SK-N-SH treated with all-trans-retinoic acid at 6 μM for 48 hours (cell line): ENCODE measurements at regions not wholly inside any gene's neighbourhood (a gene's known extent, or its start where the extent isn't known, plus 50 kb on each side); places are given as distances from the start of the nearest gene placed in this dataset.

ENCODE experiments used
- ARNTL ChIP-seq: fragments of 450-650 bp; formaldehyde crosslinking; IDR thresholded peaks from 2 replicates; pipeline ENCODE4 v1.5.0; 2020; ENCODE audit warnings: low read depth, mild to moderate bottlenecking, moderate library complexity, borderline replicate concordance
- OSR1 ChIP-seq: fragments of 250-450 bp; sonication (Bioruptor Pico); IDR thresholded peaks from 2 replicates; pipeline ENCODE4 v1.8.0; 2022; ENCODE audit warnings: moderate library complexity, mild to moderate bottlenecking, inconsistent platforms
- TCF4 ChIP-seq: fragments of 250-450 bp; sonication (Bioruptor Pico); IDR thresholded peaks from 2 replicates; pipeline ENCODE4 v1.8.0; 2021; ENCODE audit warnings: mild to moderate bottlenecking, moderate library complexity, borderline replicate concordance
- ZFP30 ChIP-seq: fragments of 450-650 bp; formaldehyde crosslinking; IDR thresholded peaks from 2 replicates; pipeline ENCODE4 v1.5.0; 2022; ENCODE audit warnings: mild to moderate bottlenecking, moderate library complexity
- ZNF565 ChIP-seq: fragments of 450-650 bp; formaldehyde crosslinking; conservative IDR thresholded peaks from 2 replicates; pipeline ENCODE4 v1.5.0; 2020; ENCODE audit warnings: low read depth, mild to moderate bottlenecking, moderate library complexity
- ZNF8 ChIP-seq: fragments of 450-650 bp; formaldehyde crosslinking; IDR thresholded peaks from 2 replicates; pipeline ENCODE4 v1.5.0; 2020; ENCODE audit warnings: mild to moderate bottlenecking, moderate library complexity
- TF ChIP-seq, protein P1 (sequence below): fragments of 250-450 bp; sonication (Bioruptor Pico); IDR thresholded peaks from 2 replicates; pipeline ENCODE4 v1.8.0; 2020; ENCODE audit warnings: mild to moderate bottlenecking, moderate library complexity, borderline replicate concordance

DNA sequence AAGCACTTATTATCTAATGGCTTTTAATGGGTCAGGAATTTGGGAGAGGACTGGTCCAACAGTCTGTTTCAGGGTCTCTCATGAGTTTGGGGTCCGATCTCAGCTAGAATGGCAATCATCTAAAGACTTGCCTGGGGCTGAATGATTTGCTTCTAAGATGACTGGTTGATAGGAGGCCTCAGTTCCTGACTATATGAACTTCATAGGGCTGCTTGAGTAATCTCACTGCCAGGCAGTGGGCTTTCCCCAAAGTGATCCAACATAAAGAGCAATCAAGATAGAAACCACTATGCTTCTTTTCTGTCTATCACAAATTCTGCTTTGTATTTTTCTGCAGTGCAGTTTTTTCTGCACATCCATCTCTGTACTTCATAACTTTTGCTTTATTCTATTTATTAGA lies 793.5 kb upstream of the CHAC2 start:
- no peak for TF ChIP-seq TCF4
- TF ChIP-seq ZNF565 (CRISPR knock-in tag) = no peak
- no peak for TF ChIP-seq ZFP30 (CRISPR knock-in tag)
- no peak for TF ChIP-seq OSR1
- TF ChIP-seq, protein P1, sequence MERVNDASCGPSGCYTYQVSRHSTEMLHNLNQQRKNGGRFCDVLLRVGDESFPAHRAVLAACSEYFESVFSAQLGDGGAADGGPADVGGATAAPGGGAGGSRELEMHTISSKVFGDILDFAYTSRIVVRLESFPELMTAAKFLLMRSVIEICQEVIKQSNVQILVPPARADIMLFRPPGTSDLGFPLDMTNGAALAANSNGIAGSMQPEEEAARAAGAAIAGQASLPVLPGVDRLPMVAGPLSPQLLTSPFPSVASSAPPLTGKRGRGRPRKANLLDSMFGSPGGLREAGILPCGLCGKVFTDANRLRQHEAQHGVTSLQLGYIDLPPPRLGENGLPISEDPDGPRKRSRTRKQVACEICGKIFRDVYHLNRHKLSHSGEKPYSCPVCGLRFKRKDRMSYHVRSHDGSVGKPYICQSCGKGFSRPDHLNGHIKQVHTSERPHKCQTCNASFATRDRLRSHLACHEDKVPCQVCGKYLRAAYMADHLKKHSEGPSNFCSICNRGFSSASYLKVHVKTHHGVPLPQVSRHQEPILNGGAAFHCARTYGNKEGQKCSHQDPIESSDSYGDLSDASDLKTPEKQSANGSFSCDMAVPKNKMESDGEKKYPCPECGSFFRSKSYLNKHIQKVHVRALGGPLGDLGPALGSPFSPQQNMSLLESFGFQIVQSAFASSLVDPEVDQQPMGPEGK (CRISPR knock-in tag) = no peak
- no peak for TF ChIP-seq ARNTL (CRISPR knock-in tag)
- TF ChIP-seq ZNF8 (CRISPR knock-in tag) = no peak
